Mesendoderm (in vitro differentiated cells): ENCODE measurements at regions not wholly inside any gene's neighbourhood (a gene's known extent, or its start where the extent isn't known, plus 50 kb on each side); places are given as distances from the start of the nearest gene placed in this dataset.
"Not testable (repeated sequence)": the region's sequence is repeated elsewhere in the genome, so short reads cannot be mapped to it uniquely, and the experiment has no call there.

Experiments used
- DNase-seq: peaks from one replicate; pipeline ENCODE4 v3.0.0; 2013
- H2AK5ac ChIP-seq: 2 replicates; pipeline ENCODE4 v1.6.1; 2013; ENCODE audit warnings: low read length, inconsistent platforms
- H2BK120ac ChIP-seq: 2 replicates; pipeline ENCODE4 v1.6.1; 2013; ENCODE audit warnings: low read depth, mild to moderate bottlenecking, low read length, moderate library complexity, mixed read lengths
- H2BK15ac ChIP-seq: replicated peaks from 2 replicates; pipeline ENCODE4 v1.6.1; 2013; ENCODE audit warnings: low read depth, mild to moderate bottlenecking, moderate library complexity
- H2BK5ac ChIP-seq: 2 replicates; pipeline ENCODE4 v1.6.1; 2013; ENCODE audit warnings: low read length, inconsistent platforms
- H3K18ac ChIP-seq: 2 replicates; pipeline ENCODE4 v1.6.1; 2013; ENCODE audit warnings: mild to moderate bottlenecking, low read length, mixed read lengths
- H3K23ac ChIP-seq: one replicate; pipeline ENCODE4 v1.6.1; 2013; ENCODE audit warnings: low read length
- H3K27ac ChIP-seq: 2 replicates; pipeline ENCODE4 v1.5.1; 2013; ENCODE audit warnings: low read depth, mild to moderate bottlenecking, inconsistent platforms, low read length, moderate library complexity
- H3K27me3 ChIP-seq: 2 replicates; pipeline ENCODE4 v1.6.1; 2013; ENCODE audit warnings: low read length, control low read depth, mild to moderate bottlenecking, inconsistent platforms; ENCODE audit not compliant: insufficient read depth, poor library complexity
- H3K36me3 ChIP-seq: 2 replicates; pipeline ENCODE4 v1.6.1; 2013; ENCODE audit warnings: low read length, inconsistent platforms; ENCODE audit not compliant: control insufficient read depth, insufficient read depth
- H3K4ac ChIP-seq: one replicate; pipeline ENCODE4 v1.6.1; 2013; ENCODE audit warnings: low read depth, mild to moderate bottlenecking, low read length, moderate library complexity
- H3K4me1 ChIP-seq: 2 replicates; pipeline ENCODE4 v1.6.1; 2013; ENCODE audit warnings: low read depth, low read length, inconsistent platforms; ENCODE audit not compliant: control insufficient read depth
- H3K4me2 ChIP-seq: 2 replicates; pipeline ENCODE4 v1.6.1; 2013; ENCODE audit warnings: low read length
- H3K4me3 ChIP-seq: 2 replicates; pipeline ENCODE4 v1.5.1; 2013; ENCODE audit warnings: mild to moderate bottlenecking, low read length
- H3K56ac ChIP-seq: one replicate; pipeline ENCODE4 v1.6.1; 2013; ENCODE audit warnings: low read length
- H3K79me1 ChIP-seq: 2 replicates; pipeline ENCODE4 v1.6.1; 2013; ENCODE audit warnings: low read length, inconsistent platforms
- H3K79me2 ChIP-seq: 2 replicates; pipeline ENCODE4 v1.6.1; 2013; ENCODE audit warnings: mild to moderate bottlenecking, low read length; ENCODE audit not compliant: control insufficient read depth, insufficient read depth
- H3K9ac ChIP-seq: 2 replicates; pipeline ENCODE4 v1.6.1; 2013; ENCODE audit warnings: low read length, inconsistent platforms
- H4K5ac ChIP-seq: one replicate; pipeline ENCODE4 v1.6.1; 2013; ENCODE audit warnings: low read length
- H4K8ac ChIP-seq: one replicate; pipeline ENCODE4 v1.6.1; 2013; ENCODE audit warnings: low read depth, mild to moderate bottlenecking, control low read depth, low read length, moderate library complexity
- WGBS: extraction: QIAGEN DNeasy Blood & Tissue Kit; methylation state at CpG from one replicate; pipeline ENCODE4 v1.1.7; 2013; ENCODE audit warnings: low lambda C conversion rate, missing lambda C conversion rate; ENCODE audit not compliant: insufficient coverage; ENCODE audit errors: extremely low coverage; 5-methylcytosine and 5-hydroxymethylcytosine counted together

GRCh38 chr17:30726734-30727133 is 97.8 kb downstream of the CRLF3 start:
- H3K56ac ChIP-seq, H3K4me3 ChIP-seq, H3K9ac ChIP-seq, H3K23ac ChIP-seq, H2BK15ac ChIP-seq, H2BK120ac ChIP-seq, H2AK5ac ChIP-seq, H3K27ac ChIP-seq, H3K4me2 ChIP-seq, H3K4me1 ChIP-seq, H3K18ac ChIP-seq, H3K27me3 ChIP-seq, H3K4ac ChIP-seq, DNase-seq, H4K5ac ChIP-seq, H3K79me1 ChIP-seq, H2BK5ac ChIP-seq, H4K8ac ChIP-seq, H3K36me3 ChIP-seq: not testable (repeated sequence)
- no CpG with 5 or more reads among the region's 12 CpGs for WGBS
- peaks cover 51% of the 10 kb centered on the region for H3K79me2 ChIP-seq

GRCh38 chr17:30726310-30726709 is 98.2 kb downstream of the CRLF3 start:
- not testable (repeated sequence) for H3K27me3 ChIP-seq, H3K18ac ChIP-seq, H4K5ac ChIP-seq, H2BK5ac ChIP-seq, H3K36me3 ChIP-seq, H2BK15ac ChIP-seq, DNase-seq, H3K4me3 ChIP-seq, H2BK120ac ChIP-seq, H3K4me2 ChIP-seq, H3K4ac ChIP-seq, H3K79me1 ChIP-seq, H3K27ac ChIP-seq, H4K8ac ChIP-seq, H2AK5ac ChIP-seq, H3K23ac ChIP-seq, H3K56ac ChIP-seq, H3K9ac ChIP-seq, H3K4me1 ChIP-seq
- H3K79me2 ChIP-seq: peaks cover 54% of the 10 kb centered on the region
- no CpG with 5 or more reads among the region's 9 CpGs for WGBS

GRCh38 chr17:30724034-30724650 is 100.3 kb downstream of the CRLF3 start:
- peaks cover 71% of the 10 kb centered on the region for H3K79me2 ChIP-seq
- H2AK5ac ChIP-seq, H3K4me3 ChIP-seq, H3K36me3 ChIP-seq, H3K56ac ChIP-seq, H3K27ac ChIP-seq, H3K9ac ChIP-seq, H3K4ac ChIP-seq, H2BK120ac ChIP-seq, DNase-seq, H4K8ac ChIP-seq, H3K18ac ChIP-seq, H2BK15ac ChIP-seq, H4K5ac ChIP-seq, H3K79me1 ChIP-seq, H3K27me3 ChIP-seq, H3K4me2 ChIP-seq, H3K23ac ChIP-seq, H3K4me1 ChIP-seq, H2BK5ac ChIP-seq: not testable (repeated sequence)
- no CpG with 5 or more reads among the region's 11 CpGs for WGBS

DNA sequence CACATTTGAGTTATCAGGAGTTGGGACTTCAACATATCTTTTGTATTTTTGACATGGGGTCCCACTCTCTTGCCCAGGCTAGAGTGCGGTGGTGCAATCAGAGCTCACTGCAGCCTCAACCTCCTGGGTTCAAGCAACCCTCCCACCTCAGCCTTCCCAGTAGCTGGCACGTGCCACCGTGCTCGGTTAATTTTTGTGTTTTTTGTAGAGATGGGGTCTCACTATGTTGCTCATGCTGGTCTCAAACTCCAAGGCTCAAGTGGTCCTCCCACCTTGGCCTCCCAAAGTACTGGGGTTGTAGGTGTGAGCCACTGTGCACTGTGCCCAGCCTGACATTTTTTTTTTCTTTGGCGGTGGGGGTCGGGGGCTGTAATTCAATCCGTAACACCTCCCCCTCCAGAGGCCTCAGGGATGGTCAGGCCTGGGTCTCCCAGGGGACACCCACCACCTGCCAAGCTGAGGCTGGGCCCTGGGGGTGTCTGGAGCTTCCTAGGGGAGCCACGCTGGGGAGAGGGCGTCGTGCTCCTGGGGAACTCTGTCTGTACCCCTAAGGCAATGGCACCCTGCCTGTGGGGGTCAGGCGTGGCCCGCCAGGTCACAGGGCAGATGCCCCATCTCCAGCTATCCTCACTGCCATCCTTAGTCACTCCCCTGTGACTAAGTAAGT is 102.2 kb downstream of the CRLF3 start:
- H2AK5ac ChIP-seq, H3K18ac ChIP-seq, H3K4ac ChIP-seq, H3K4me1 ChIP-seq, H3K4me2 ChIP-seq, H2BK5ac ChIP-seq, H2BK15ac ChIP-seq, H3K79me1 ChIP-seq, H3K9ac ChIP-seq, H3K36me3 ChIP-seq, H3K56ac ChIP-seq, H2BK120ac ChIP-seq, H3K23ac ChIP-seq, H4K8ac ChIP-seq, H3K27ac ChIP-seq, H3K4me3 ChIP-seq, DNase-seq, H3K27me3 ChIP-seq, H4K5ac ChIP-seq: not testable (repeated sequence)
- no CpG with 5 or more reads among the region's 12 CpGs for WGBS
- H3K79me2 ChIP-seq: peaks cover 77% of the 10 kb centered on the region

GRCh38 chr17:30720971-30721370 is 103.5 kb downstream of the CRLF3 start:
- not testable (repeated sequence) for H3K56ac ChIP-seq, H4K8ac ChIP-seq, DNase-seq, H2BK15ac ChIP-seq, H3K27me3 ChIP-seq, H3K23ac ChIP-seq, H3K4ac ChIP-seq, H3K27ac ChIP-seq, H2BK120ac ChIP-seq, H3K36me3 ChIP-seq, H3K79me1 ChIP-seq, H3K4me1 ChIP-seq, H3K9ac ChIP-seq, H4K5ac ChIP-seq, H2AK5ac ChIP-seq, H3K18ac ChIP-seq, H3K4me3 ChIP-seq, H3K4me2 ChIP-seq, H2BK5ac ChIP-seq
- H3K79me2 ChIP-seq: peaks cover 82% of the 10 kb centered on the region
- no CpG with 5 or more reads among the region's 5 CpGs for WGBS
